KOPT-K1 (cell line): ENCODE measurements at regions not wholly inside any gene's neighbourhood (a gene's known extent, or its start where the extent isn't known, plus 50 kb on each side); places are given as distances from the start of the nearest gene placed in this dataset.

Source experiments
- H3K27ac ChIP-seq: fragments of 200-600 bp; sonication (generic); 2 replicates; pipeline ENCODE4 v1.5.1; 2016; ENCODE audit warnings: antibody characterized with exemption, mild to moderate bottlenecking, low read depth, low read length; ENCODE audit not compliant: poor library complexity, severe bottlenecking
- H3K36me3 ChIP-seq: fragments of 200-600 bp; sonication (generic); 2 replicates; pipeline ENCODE4 v1.5.1; 2017; ENCODE audit warnings: antibody characterized with exemption, mild to moderate bottlenecking, low read length, moderate library complexity; ENCODE audit not compliant: insufficient read depth
- H3K9me3 ChIP-seq: fragments of 200-600 bp; sonication (generic); 2 replicates; pipeline ENCODE4 v1.5.1; 2017; ENCODE audit warnings: antibody characterized with exemption, low read length, mild to moderate bottlenecking; ENCODE audit not compliant: insufficient read depth, poor library complexity, severe bottlenecking

- Histone ChIP-seq H3K27ac (no peak overlapping the region), H3K9me3 (no peaks in the 10 kb centered on the region), H3K36me3 (no peaks in the 10 kb centered on the region)
Measured at GRCh38 chr1:244346972-244347618, 104.6 kb downstream of the ADSS2 start.

- Histone ChIP-seq H3K36me3 (no peaks in the 10 kb centered on the region), H3K9me3 (no peaks in the 10 kb centered on the region), H3K27ac (no peak overlapping the region)
Measured at GRCh38 chr1:244347942-244348341, 103.8 kb downstream of the ADSS2 start.

- no peak overlapping the region for H3K27ac ChIP-seq
- no peaks in the 10 kb centered on the region for H3K9me3 ChIP-seq
- H3K36me3 ChIP-seq: no peaks in the 10 kb centered on the region
Measured at GRCh38 chr1:244349103-244349531, 102.6 kb downstream of the ADSS2 start.

- no peaks in the 10 kb centered on the region for H3K36me3 ChIP-seq
- H3K9me3 ChIP-seq: no peaks in the 10 kb centered on the region
- H3K27ac ChIP-seq: no peak overlapping the region
Measured at GRCh38 chr1:244349581-244350001, 102.1 kb downstream of the ADSS2 start.

GRCh38 chr1:244350027-244350426 is 101.7 kb downstream of the ADSS2 start:
- H3K27ac ChIP-seq: no peak overlapping the region
- no peaks in the 10 kb centered on the region for H3K9me3 ChIP-seq
- H3K36me3 ChIP-seq: no peaks in the 10 kb centered on the region

- Histone ChIP-seq H3K27ac (no peak overlapping the region), H3K9me3 (no peaks in the 10 kb centered on the region), H3K36me3 (no peaks in the 10 kb centered on the region)
Measured at GRCh38 chr1:244352156-244352830, 99.4 kb downstream of the ADSS2 start.

GRCh38 chr1:244353551-244354091 is 98.1 kb downstream of the ADSS2 start:
- Histone ChIP-seq H3K27ac (no peak overlapping the region), H3K9me3 (no peaks in the 10 kb centered on the region), H3K36me3 (no peaks in the 10 kb centered on the region)

- Histone ChIP-seq H3K9me3 (no peaks in the 10 kb centered on the region), H3K27ac (no peak overlapping the region), H3K36me3 (no peaks in the 10 kb centered on the region)
Measured at GRCh38 chr1:244354810-244355278, 96.9 kb downstream of the ADSS2 start.

- H3K27ac ChIP-seq: no peak overlapping the region
- no peaks in the 10 kb centered on the region for H3K9me3 ChIP-seq
- no peaks in the 10 kb centered on the region for H3K36me3 ChIP-seq
Measured at GRCh38 chr1:244356376-244356775, 95.3 kb downstream of the ADSS2 start.
